Neural progenitor cell (in vitro differentiated cells): ENCODE measurements at regions not wholly inside any gene's neighbourhood (a gene's known extent, or its start where the extent isn't known, plus 50 kb on each side); places are given as distances from the start of the nearest gene placed in this dataset.

Experiments
- DNase-seq: peaks from one replicate; pipeline ENCODE4 v3.0.0-alpha.2; 2016; ENCODE audit warnings: low spot score
- H2AFZ ChIP-seq: fragments of 200-600 bp; sonication (generic); replicated peaks from 2 replicates; pipeline ENCODE4 v1.6.1; 2016; ENCODE audit warnings: antibody characterized with exemption
- H3F3A ChIP-seq: fragments of 200-600 bp; sonication (generic); 2 replicates; pipeline ENCODE4 v1.6.1; 2016; ENCODE audit warnings: antibody characterized with exemption, low read depth
- H3K27ac ChIP-seq: fragments of 200-600 bp; sonication (generic); 2 replicates; pipeline ENCODE4 v1.5.1; 2016; ENCODE audit warnings: mild to moderate bottlenecking
- H3K27me3 ChIP-seq: fragments of 200-600 bp; sonication (generic); 2 replicates; pipeline ENCODE4 v1.6.1; 2016; ENCODE audit warnings: mild to moderate bottlenecking, moderate library complexity
- H3K36me3 ChIP-seq: fragments of 200-600 bp; sonication (generic); 2 replicates; pipeline ENCODE4 v1.5.1; 2016
- H3K4me1 ChIP-seq: fragments of 200-600 bp; sonication (generic); 2 replicates; pipeline ENCODE4 v1.6.1; 2016; ENCODE audit warnings: mixed run types
- H3K4me2 ChIP-seq: fragments of 200-600 bp; sonication (generic); 2 replicates; pipeline ENCODE4 v1.6.1; 2016
- H3K4me3 ChIP-seq: fragments of 200-600 bp; sonication (generic); 2 replicates; pipeline ENCODE4 v1.5.1; 2016
- H3K79me2 ChIP-seq: fragments of 200-600 bp; sonication (generic); 2 replicates; pipeline ENCODE4 v1.6.1; 2016; ENCODE audit warnings: low read depth
- H3K9ac ChIP-seq: fragments of 200-600 bp; sonication (generic); 2 replicates; pipeline ENCODE4 v1.6.1; 2016
- H3K9me3 ChIP-seq: fragments of 200-600 bp; sonication (generic); 2 replicates; pipeline ENCODE4 v1.5.1; 2016; ENCODE audit warnings: low read depth
- H4K20me1 ChIP-seq: fragments of 200-600 bp; sonication (generic); 2 replicates; pipeline ENCODE4 v1.6.1; 2016; ENCODE audit warnings: low read depth
- H3K27ac Mint-ChIP-seq: 3 replicates; pipeline ENCODE4 v1.8.0; 2021; ENCODE audit warnings: mixed read lengths
- H3K27me3 Mint-ChIP-seq: 2 replicates; pipeline ENCODE4 v1.8.0; 2022; ENCODE audit warnings: low read depth, mild to moderate bottlenecking, inconsistent platforms, moderate library complexity, mixed read lengths; ENCODE audit not compliant: insufficient read depth
- H3K36me3 Mint-ChIP-seq: 3 replicates; pipeline ENCODE4 v1.8.0; 2021; ENCODE audit warnings: mixed read lengths
- H3K4me1 Mint-ChIP-seq: 3 replicates; pipeline ENCODE4 v1.8.0; 2021; ENCODE audit warnings: mixed read lengths
- H3K4me3 Mint-ChIP-seq: 3 replicates; pipeline ENCODE4 v1.8.0; 2021; ENCODE audit warnings: mild to moderate bottlenecking, moderate library complexity, mixed read lengths
- H3K9me3 Mint-ChIP-seq: 3 replicates; pipeline ENCODE4 v1.8.0; 2020; ENCODE audit warnings: mixed read lengths
- CTCF ChIP-seq: fragments of 200-600 bp; sonication (generic); IDR thresholded peaks from 2 replicates; pipeline ENCODE4 v1.5.1; 2017; ENCODE audit warnings: antibody characterized with exemption, mild to moderate bottlenecking
- EZH2 ChIP-seq: fragments of 200-600 bp; sonication (generic); IDR thresholded peaks from 2 replicates; pipeline ENCODE4 v1.6.1; 2017; ENCODE audit warnings: antibody characterized with exemption, mild to moderate bottlenecking, moderate library complexity
- EZH2phosphoT487 ChIP-seq: fragments of 200-600 bp; sonication (generic); IDR thresholded peaks from 2 replicates; pipeline ENCODE4 v1.6.1; 2017; ENCODE audit warnings: antibody characterized with exemption

GRCh38 chr4:115294717-115295116 lies 181.3 kb upstream of the NDST4 start:
- Mint-ChIP-seq H3K36me3 (no peaks in the 10 kb centered on the region), H3K27me3 (no peaks in the 10 kb centered on the region), H3K4me1 (peaks cover 6% of the 10 kb centered on the region), H3K4me3 (no peak overlapping the region), H3K27ac (no peak overlapping the region), H3K9me3 (no peaks in the 10 kb centered on the region)
- H3K4me2 ChIP-seq, result no peak overlapping the region
- H3F3A ChIP-seq, result no peaks in the 10 kb centered on the region
- no peak for DNase-seq
- no peak for TF ChIP-seq CTCF
- no peak for TF ChIP-seq EZH2
- no peak for TF ChIP-seq EZH2phosphoT487
- H3K27me3 ChIP-seq, result no peaks in the 10 kb centered on the region
- H3K9me3 ChIP-seq, result no peaks in the 10 kb centered on the region
- no peaks in the 10 kb centered on the region for H3K79me2 ChIP-seq
- H2AFZ ChIP-seq, result no peak overlapping the region
- no peak overlapping the region for H3K27ac ChIP-seq
- no peak overlapping the region for H3K9ac ChIP-seq
- no peak overlapping the region for H3K4me3 ChIP-seq
- no peaks in the 10 kb centered on the region for H3K4me1 ChIP-seq
- H4K20me1 ChIP-seq, result no peaks in the 10 kb centered on the region
- no peaks in the 10 kb centered on the region for H3K36me3 ChIP-seq

- no peaks in the 10 kb centered on the region for H4K20me1 ChIP-seq
- no peak overlapping the region for H3K27ac ChIP-seq
- H3K27ac Mint-ChIP-seq, result no peak overlapping the region
- peaks cover 6% of the 10 kb centered on the region for H3K4me1 Mint-ChIP-seq
- no peaks in the 10 kb centered on the region for H3K36me3 Mint-ChIP-seq
- H3K4me1 ChIP-seq, result no peaks in the 10 kb centered on the region
- H3K9ac ChIP-seq, result no peak overlapping the region
- no peak for TF ChIP-seq EZH2
- H3K27me3 ChIP-seq, result no peaks in the 10 kb centered on the region
- H3K79me2 ChIP-seq, result no peaks in the 10 kb centered on the region
- H3K9me3 ChIP-seq, result no peaks in the 10 kb centered on the region
- H3K9me3 Mint-ChIP-seq, result no peaks in the 10 kb centered on the region
- H3K36me3 ChIP-seq, result no peaks in the 10 kb centered on the region
- no peak for DNase-seq
- no peaks in the 10 kb centered on the region for H3K27me3 Mint-ChIP-seq
- H3K4me3 ChIP-seq, result no peak overlapping the region
- no peak overlapping the region for H2AFZ ChIP-seq
- no peaks in the 10 kb centered on the region for H3F3A ChIP-seq
- no peak overlapping the region for H3K4me2 ChIP-seq
- H3K4me3 Mint-ChIP-seq, result no peak overlapping the region
Measured at GRCh38 chr4:115293093-115293462, 179.7 kb upstream of the NDST4 start.

- Histone ChIP-seq H3K4me1 (no peaks in the 10 kb centered on the region), H4K20me1 (no peaks in the 10 kb centered on the region), H3K4me2 (no peak overlapping the region), H3K79me2 (no peaks in the 10 kb centered on the region), H3K27ac (no peak overlapping the region), H3K36me3 (no peaks in the 10 kb centered on the region), H3K27me3 (no peaks in the 10 kb centered on the region), H3K9me3 (no peaks in the 10 kb centered on the region), H2AFZ (no peak overlapping the region), H3K4me3 (no peak overlapping the region), H3F3A (no peaks in the 10 kb centered on the region), H3K9ac (no peak overlapping the region)
- Mint-ChIP-seq H3K4me3 (no peak overlapping the region), H3K4me1 (peaks cover 6% of the 10 kb centered on the region), H3K27ac (no peak overlapping the region), H3K27me3 (no peaks in the 10 kb centered on the region), H3K36me3 (no peaks in the 10 kb centered on the region), H3K9me3 (no peaks in the 10 kb centered on the region)
- TF ChIP-seq EZH2 (no peak), EZH2phosphoT487 (no peak), CTCF (no peak)
- no peak for DNase-seq
Measured at GRCh38 chr4:115292320-115293092, 179.1 kb upstream of the NDST4 start.

GRCh38 chr4:115287426-115287825 lies 174.0 kb upstream of the NDST4 start:
- Histone ChIP-seq H3K27me3 (no peaks in the 10 kb centered on the region), H3K27ac (no peak overlapping the region), H3K36me3 (no peaks in the 10 kb centered on the region), H4K20me1 (no peaks in the 10 kb centered on the region), H3F3A (no peaks in the 10 kb centered on the region), H3K4me2 (no peak overlapping the region), H3K79me2 (no peaks in the 10 kb centered on the region), H3K4me3 (no peak overlapping the region), H3K4me1 (no peaks in the 10 kb centered on the region), H3K9me3 (no peaks in the 10 kb centered on the region), H2AFZ (no peak overlapping the region), H3K9ac (no peak overlapping the region)
- Mint-ChIP-seq H3K9me3 (no peaks in the 10 kb centered on the region), H3K27ac (no peak overlapping the region), H3K36me3 (no peaks in the 10 kb centered on the region), H3K4me1 (peaks cover 5% of the 10 kb centered on the region), H3K27me3 (no peaks in the 10 kb centered on the region), H3K4me3 (no peak overlapping the region)
- DNase-seq, result no peak
- TF ChIP-seq CTCF (no peak), EZH2phosphoT487 (no peak), EZH2 (no peak)
